GM21786 (cell line): ENCODE measurements at regions not wholly inside any gene's neighbourhood (a gene's known extent, or its start where the extent isn't known, plus 50 kb on each side); places are given as distances from the start of the nearest gene placed in this dataset.

Experiments used
- ATAC-seq: cut with Tn5 transposase; IDR thresholded peaks from one replicate; pipeline ENCODE4 v1.9.1; 2021; ENCODE audit not compliant: unreplicated experiment

GRCh38 chr11:120034176-120034875 lies 103.6 kb downstream of the TRIM29 start:
- ATAC-seq: no peak

GRCh38 chr11:120032766-120033390 lies 105.0 kb downstream of the TRIM29 start:
- ATAC-seq: no peak

DNA sequence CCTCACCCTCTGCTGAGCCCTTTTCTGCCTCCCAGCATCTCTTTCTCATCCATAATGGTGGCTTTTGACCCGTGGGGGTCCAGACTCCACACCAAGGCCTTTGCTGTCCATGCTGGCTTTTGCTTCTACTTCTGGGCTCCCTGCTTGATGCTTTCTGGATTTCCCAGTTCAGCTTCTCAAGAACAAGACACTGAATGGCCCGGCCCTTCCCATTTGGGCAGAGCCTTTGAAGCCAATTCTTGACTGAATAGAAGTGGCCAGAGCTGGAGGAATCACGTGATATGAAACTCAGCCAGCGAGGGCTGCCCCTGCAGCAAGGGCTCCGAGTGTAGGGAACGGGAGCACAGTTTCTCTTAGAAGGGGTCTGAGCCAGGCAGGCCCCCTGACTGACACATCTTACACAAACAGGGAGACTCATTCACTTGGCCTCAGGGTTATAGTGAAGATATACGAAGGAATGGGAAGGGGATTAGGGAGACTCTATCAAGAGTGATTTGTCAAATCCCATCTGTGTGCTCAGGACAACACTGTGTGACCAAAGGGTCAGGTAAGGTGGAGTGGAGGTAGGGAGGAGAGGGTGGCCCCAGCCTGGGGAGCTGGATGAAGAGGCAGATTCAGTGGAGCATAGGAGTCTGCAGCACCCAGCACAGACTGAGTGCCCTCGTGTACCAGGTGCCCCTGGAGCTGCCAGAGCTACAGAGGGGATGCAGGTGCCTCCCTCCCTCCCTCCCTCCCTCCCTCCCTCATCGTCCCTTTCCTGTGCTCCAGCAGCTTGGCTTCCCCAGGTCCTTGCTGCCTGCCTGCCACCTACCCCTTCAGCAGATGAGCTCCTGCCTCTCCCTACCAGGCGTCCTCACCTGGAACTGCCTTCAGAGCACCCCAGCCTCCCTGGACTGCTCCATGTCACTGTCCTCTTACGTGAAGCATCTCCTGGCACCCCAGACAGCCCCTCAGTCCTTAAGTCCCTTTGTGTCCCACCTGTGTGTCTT lies 106.0 kb downstream of the TRIM29 start:
- no peak for ATAC-seq

DNA sequence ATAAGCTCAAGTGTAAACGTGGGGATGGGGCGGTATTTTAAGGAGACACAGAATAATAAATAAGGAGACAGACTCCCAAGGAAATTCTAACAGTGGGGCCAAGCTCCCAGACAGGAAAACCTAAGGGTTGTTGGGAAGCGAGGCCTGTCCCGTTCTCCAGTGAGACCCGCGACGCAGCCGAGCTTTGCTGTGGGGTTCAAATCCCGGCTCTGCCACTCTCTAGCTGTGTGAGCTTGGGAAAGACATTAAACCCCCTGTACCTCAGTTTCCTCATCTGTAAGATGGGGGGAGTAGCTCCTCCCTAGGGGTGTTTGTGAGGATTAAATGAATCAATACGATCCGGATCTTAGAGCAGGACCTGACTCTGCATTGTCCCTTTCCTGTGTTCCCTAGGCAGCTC lies 106.8 kb downstream of the TRIM29 start:
- no peak for ATAC-seq

DNA sequence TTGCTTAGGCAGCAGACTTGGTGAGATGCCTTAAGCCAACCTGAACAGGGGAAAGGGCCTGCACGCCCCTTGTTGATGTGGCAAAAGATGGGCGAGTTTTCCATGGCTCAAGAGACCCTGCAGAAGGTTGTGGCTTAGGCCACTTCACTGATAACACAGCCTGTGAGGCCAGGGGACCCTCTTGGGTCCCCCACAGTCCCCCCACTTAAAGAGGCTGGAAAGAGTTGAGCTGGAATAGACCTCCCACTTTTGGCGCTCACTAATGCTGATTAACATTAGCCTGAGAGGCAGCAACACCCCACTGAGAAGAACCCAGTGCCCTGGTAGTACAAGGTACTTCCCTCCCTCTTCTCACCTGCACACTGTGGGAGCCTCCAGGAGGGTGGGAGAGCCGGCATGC lies 107.5 kb downstream of the TRIM29 start:
- no peak for ATAC-seq

- no peak for ATAC-seq
These were observed 108.6 kb downstream of the TRIM29 start for GRCh38 chr11:120029321-120029720.

GRCh38 chr11:120028897-120029258 lies 109.0 kb downstream of the TRIM29 start:
- no peak for ATAC-seq

GRCh38 chr11:120028181-120028896 lies 109.6 kb downstream of the TRIM29 start:
- no peak for ATAC-seq

DNA sequence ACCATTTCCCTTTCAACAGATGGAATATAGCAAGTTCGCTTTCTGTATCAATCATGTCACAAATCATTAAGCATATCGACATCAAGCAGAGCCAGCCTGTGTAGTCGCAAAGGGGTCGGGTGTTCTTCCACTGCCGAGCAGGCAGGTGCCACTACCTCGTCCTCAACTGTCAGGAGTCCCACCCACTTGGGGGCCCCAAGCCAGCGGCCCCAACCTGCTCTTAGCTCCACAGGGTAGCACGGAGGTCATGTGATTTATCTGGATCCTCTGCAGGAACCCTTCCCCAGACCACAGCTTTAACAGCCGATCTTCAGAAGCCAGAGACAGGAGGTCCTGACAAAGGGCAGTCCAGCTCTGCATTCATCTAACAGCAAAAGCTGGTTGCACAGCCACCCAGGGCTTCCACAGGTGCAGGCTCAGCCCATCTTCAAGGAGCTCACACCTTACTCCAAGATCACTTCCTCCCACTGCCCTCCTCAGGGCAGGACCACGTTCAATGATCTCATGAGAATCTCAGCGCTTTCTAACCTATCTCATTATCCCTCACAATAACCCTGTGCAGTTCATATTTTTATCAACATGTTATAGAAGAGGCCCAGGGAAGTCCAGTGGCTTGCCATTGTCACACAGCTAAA lies 110.2 kb downstream of the TRIM29 start:
- ATAC-seq: no peak

DNA sequence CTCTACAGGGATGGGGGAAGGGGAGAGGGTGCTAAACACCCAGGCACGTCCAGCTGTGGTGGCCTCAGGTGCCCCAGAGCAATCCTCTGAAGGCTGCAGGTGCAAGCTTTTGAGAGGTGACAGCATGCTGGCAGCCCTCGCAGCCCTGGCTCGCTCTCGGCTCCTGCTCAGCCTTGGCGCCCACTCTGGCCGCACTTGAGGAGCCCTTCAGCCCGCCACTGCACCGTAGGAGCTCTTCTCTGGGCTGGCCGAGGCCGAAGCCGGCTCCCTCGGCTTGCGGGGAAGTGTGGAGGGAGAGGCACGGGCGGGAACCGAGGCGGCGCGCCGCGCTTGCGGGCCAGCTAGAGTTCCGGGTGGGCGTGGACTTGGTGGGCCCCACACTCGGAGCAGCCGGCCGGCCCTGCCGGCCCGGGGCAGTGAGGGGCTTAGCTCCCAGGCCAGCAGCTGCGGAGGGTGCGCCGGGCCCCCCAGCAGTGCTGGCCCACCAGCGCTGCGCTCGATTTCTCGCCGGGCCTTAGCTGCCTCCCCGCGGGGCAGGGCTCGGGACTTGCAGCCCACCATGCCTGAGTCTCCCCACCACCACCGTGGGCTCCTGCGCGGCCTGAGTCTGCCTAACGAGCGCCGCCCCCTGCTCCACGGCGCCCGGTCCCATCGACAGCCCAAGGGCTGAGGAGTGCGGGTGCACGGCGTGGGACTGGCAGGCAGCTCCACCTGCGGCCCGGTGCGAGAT lies 112.1 kb downstream of the TRIM29 start:
- ATAC-seq: no peak

GRCh38 chr11:120024586-120024985 lies 113.3 kb downstream of the TRIM29 start:
- ATAC-seq: no peak

- ATAC-seq: no peak
These were observed 113.9 kb downstream of the TRIM29 start for GRCh38 chr11:120024046-120024445.

- ATAC-seq: no peak
These were observed 114.4 kb downstream of the TRIM29 start for GRCh38 chr11:120023551-120023950.

GRCh38 chr11:120023120-120023519 lies 114.8 kb downstream of the TRIM29 start:
- no peak for ATAC-seq

GRCh38 chr11:120022617-120023016 lies 115.3 kb downstream of the TRIM29 start:
- ATAC-seq: no peak

GRCh38 chr11:120021978-120022377 lies 115.9 kb downstream of the TRIM29 start:
- no peak for ATAC-seq

DNA sequence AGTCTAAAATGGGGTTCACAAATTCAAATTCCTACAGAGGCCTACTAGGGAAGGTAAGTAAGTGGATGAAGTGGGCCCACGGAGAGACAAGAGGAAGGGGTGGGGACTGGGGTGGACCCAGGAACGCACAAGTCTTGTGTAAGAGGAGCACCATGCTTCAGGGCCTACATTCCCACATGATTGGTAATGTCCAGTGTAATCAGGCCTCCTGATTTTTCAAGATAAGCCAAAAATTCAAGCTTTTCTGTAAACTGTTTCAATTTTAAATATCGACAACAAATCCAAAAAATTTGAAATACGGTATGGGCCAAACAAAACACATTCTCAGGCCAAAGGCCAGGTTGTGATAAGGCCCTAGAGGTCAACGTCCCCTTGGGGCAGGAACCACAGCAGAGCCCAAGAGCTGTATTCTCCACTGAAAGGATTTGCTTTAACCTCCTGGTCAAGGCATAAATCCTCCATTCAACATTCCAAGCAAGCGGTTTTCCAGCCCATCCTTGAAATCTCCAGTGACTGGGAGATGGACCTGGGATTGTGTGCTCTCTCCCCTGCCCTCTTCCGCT lies 116.4 kb downstream of the TRIM29 start:
- no peak for ATAC-seq

DNA sequence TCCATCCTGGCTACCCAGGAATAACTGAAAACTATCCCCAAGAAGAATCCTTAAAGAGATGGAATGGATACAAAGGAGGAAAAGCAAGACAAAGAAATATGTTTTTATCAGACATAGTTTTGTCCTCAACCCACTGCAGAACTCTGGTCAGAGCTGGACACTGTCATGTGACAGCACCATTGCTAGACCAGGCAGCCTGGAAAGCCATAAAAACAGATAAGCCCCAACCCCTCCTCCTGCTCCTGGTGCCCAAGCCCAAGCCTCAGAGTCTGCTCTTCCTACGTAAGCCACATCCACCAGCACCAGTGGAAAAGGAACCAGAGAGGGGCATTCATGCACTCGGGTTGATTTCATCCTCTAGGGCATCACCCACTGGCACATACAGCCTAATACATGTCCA lies 116.9 kb downstream of the TRIM29 start:
- no peak for ATAC-seq

GRCh38 chr11:120020486-120020885 lies 117.4 kb downstream of the TRIM29 start:
- no peak for ATAC-seq

- ATAC-seq: no peak
These were observed 118.7 kb downstream of the TRIM29 start for GRCh38 chr11:120019191-120019590.
